ENCODE measurements at regions not wholly inside any gene's neighbourhood (a gene's known extent, or its start where the extent isn't known, plus 50 kb on each side); places are given as distances from the start of the nearest gene placed in this dataset.

DNA sequence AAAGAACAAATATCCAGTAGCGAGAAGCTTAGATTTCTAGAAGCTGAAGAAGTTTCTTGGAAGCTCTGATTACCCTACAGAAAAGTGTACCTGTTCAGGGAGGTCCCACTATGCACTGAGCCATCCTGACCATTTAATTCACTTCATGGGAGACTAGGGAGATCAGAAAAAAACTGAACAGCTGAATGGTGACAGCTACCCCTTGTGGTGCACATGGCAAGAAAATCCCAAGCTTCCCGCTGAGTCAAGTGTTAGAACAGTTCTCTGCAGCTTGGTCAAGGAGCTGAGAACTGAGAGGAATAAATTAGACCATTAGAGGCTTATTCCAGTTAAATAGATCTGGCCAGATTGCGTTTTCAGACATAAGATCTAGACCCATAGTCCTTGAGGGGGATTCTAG lies 197.2 kb upstream of the VEPH1 start:
- DNase-seq = no peak

DNA sequence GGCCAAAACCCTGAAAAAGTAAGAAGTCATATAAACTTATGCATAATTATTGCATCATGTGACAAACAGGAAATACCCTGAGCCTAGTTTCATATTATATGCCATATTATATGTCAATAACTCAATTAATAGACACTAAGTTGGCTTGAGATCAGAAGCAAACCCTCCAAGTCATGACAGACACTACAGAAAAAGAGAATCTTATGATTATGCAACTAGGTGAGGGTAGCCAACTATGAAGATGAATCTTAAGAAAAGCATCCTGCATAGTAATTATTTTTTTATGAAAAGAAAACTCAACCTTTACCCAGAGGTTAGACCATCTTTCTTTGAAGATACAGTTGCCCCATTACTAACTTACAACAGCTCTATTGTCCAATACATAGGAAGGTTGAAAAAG lies 192.4 kb upstream of the VEPH1 start:
- no peak for DNase-seq

DNA sequence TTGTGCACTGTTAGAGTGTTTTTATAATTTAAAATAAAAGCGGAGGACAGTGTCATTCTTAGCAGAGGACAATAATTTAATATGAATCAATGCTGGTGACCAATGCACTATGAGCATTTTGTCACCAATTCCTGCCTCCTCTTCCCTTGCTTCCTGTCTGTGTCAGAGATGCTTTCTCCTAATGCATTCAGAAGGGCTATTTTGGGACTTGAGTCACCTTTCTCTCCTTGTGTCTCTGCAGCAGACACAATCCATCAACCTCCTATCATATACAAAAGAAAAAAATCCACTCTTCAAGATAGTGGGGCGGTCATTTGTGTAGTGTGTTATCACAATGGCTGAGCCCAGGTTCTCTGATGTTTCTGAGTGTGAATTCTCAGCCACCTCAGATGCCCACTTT lies 191.9 kb upstream of the VEPH1 start:
- no peak for DNase-seq

DNA sequence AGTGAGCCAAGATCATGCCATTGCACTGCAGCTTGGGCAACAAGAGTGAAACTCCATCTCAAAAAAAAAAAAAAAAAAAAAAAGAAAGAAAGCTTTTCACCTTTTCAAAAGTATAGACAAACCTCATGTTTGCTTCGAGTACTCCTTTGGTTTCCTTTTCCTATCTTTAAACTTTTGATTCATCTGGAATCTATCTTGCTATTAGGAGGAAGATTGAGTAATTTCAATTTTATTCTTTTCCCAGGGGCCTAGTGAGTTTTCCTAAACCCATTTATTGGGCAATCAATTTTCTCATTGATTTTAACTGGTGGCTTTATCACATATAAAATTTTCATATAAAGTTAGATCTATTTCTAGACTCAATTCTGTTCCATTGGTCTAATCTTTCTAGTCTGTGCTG lies 190.5 kb upstream of the VEPH1 start:
- no peak for DNase-seq

DNA sequence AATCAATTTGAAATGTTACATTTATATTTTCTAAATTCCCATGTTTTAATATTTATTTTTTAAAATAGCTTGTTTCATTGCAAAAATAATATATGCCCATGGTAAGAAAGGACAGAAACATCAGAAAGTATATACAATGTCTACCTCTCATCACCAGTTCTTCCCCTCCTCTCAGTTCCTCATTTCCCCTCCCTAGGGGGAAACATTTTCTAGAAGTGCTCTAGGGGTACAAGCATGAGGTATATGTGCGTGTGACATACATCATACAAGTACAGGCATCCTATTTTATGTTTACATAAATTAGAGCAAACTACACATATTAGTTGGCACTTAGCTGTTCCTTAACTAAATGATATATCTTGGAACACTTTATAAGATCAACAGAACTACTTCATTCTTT lies 189.3 kb upstream of the VEPH1 start:
- DNase-seq = no peak

DNA sequence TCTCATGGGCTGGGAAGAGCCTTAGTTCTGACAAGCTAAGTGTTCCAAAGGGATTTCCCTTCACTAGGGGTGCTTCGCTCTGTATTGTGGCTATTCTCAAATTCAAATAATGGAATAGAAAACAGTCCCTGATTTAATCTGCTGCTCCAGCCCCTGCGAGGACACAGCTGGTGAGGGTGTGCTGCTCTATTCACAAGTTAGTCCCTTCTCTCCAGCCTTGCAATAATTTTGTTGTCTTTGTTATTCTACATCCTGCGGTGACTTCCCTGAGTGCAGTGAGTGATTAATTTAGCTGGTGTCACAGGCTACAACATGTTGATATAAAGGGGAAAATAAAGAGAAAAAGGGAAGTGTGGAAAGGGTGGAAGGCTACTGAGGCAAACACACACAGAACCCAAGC lies 180.5 kb upstream of the VEPH1 start:
- DNase-seq = no peak

DNA sequence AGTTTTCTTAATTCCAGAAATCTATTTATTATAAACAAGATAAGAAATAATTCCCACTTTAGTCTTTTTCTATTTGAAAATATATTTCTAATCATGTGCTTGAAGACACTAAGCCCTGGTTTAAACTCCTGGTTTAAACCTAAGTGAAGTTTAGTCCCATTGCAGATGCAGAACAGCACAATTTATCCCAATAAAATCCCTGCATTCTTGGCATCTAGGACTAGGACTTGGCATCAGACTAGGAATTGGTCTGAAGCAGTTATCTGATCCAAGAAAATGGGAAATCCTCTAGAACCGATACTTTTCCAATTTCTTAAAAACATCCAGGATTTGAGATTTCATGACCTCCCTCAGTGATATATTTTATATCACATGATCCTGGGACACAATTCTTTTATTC lies 168.8 kb upstream of the VEPH1 start:
- DNase-seq = no peak

DNA sequence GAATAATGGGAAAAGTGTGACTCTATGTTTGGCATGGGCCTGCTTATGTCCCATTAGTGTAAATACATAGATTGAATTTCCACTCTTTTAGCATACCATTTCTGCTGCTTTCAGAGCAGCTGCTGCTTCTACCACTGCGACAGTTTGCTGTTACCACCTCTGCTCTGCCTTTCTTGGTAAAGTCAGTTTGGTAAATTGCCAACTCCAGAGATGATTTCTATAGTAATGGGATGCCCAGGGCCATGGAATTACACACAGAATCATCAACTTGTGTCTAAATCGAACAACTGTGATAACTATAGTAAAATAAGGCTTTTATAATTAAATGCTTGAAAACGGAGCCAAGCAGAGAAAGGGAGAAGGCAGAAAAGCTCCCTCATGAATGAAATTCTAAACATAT lies 168.4 kb upstream of the VEPH1 start:
- no peak for DNase-seq

DNA sequence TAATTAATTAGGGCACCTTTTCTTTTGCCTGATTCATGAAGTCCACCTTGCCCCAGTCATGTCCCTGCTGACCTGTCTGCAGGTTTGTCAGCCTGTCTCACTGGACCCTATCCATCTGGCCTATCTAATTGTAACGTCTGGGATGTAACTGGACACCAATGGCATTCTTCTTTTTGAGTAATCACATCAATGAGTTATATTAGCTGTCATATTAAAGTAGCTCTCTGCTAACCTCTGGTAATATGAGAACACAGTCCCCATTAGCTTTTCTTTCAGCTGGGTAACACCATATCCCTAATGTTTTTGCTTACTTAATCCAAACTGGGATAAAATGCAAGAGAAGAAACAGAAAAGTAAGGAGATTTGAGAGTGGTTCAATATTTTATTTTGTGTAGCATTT lies 166.2 kb upstream of the VEPH1 start:
- no peak for DNase-seq

DNA sequence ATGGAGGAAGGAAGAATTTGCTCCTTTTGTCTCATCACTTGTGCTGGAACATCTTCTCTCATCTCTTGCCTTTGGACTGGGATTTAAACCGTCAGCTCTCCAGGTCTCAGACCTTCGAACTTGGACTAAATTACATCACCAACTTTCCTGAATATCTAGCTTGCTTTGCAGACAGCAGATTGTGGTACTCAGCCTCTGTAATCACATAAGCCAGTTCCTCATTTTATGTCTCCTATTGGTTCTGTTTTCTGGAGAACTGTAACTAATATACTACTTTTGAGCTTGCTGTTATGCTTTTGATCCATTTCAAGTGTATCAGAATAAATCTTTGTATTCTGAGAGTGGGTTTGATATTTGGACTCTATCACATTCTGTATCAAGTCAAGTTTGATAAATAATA lies 164.3 kb upstream of the VEPH1 start:
- DNase-seq = no peak

DNA sequence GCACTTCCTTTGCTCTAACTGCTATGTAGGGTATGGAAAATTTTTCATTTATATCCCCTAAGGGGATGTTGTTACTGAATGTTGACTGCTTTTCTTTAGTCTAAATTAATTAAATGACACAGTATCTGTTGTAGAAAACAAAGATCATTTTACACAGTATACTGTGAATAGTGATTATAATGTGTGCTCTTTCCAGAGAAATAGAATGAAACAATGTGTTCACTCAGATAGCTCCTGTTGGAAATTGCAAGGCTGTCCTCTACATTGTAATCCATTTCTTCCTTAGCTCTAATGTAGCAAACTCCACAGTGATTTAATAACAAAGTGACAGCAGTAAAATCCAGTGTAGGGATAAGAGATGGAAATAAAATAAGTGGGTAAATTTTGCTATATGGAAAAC lies 159.0 kb upstream of the VEPH1 start:
- DNase-seq = no peak

DNA sequence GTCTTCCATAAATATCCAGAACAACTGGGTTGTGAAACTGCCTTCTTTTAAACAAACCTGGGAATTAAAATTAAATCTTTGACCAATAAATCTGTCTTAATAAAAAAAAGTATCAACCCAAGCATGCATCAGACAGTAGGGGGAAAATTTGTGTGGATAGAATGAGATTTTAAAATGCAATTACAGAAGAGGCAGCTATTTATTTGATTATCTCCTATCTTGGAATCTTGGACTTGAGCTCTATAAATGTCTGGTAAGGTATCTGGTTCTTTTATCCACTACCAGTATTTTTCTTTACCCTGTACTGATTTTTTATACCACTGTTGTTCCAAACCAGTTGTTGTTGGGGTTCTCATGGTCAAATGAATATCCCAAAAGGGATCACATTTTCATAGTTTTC lies 157.6 kb upstream of the VEPH1 start:
- DNase-seq = no peak

DNA sequence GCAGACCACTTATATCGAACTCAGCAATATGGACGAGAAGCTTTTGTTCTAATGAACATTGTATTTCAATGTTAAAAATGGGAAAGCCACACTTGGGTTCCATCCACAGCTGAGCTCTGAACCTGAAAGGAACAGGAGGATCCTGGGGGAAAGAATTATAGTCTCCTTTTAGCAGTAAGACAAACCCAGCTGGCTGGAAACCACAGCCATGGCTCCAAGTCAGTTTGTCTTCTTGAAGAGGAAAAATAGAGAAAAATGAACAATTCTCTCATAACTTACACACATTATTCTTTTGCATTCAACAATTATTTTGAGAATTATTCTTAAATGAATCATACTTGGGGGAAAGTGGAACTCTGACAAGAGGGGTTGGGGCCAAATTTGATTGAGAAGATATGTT lies 149.2 kb upstream of the VEPH1 start:
- no peak for DNase-seq

DNA sequence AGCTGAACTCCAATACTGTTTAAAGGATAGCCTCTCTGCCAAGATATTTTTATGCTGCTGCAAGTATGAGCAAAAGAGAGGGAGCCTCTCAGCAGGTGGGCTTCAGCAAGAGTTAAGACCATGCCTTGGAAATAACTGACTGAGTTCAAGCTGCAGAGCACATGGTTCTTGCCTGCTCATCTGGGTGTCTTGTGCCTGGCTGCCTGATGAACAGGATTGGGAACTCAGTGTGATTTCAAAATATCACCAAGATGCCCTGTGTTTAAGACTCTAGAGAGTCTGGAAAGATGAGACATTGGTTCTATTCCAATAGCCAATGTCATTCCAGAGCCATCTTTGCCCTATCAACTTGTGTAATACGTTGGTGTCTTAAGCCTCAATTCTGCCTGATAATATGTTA lies 147.5 kb upstream of the VEPH1 start:
- no peak for DNase-seq

DNA sequence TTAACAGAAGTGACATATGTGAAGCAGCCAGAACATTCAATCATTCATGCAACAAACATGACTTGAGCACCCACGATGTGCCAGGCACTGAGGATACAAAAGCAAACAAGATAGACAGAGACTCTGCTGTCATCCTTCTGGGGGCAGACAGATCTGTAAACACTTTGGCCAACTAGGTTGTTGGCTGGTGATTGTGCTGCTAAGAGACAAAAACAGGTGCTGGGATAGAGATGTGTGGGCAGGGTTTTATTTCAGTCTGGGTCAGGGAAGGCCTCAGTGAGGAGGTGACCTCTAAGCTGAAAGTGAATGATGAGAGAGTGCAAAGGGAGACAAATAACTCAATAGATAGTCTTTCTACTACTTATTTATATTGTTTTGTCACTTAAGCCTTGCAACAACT lies 147.0 kb upstream of the VEPH1 start:
- DNase-seq = no peak

DNA sequence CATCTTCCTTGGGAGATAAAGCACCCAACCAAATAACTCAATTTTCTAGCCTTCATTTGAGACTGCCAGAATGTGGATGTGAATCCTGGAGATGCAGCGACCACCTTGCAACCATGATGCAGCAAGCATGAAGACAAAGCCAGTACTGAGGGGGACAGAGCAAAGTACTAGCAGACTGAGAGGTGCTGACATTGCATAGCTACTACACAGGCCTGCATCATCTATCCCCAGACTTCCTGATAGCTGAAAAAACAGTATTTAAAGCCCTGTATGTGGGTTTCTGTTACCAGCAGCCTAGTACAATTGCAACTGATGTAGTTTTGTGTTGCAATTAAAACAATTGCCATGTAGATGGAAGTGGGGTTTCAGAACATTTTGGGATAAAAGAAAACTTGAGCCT lies 146.3 kb upstream of the VEPH1 start:
- no peak for DNase-seq

DNA sequence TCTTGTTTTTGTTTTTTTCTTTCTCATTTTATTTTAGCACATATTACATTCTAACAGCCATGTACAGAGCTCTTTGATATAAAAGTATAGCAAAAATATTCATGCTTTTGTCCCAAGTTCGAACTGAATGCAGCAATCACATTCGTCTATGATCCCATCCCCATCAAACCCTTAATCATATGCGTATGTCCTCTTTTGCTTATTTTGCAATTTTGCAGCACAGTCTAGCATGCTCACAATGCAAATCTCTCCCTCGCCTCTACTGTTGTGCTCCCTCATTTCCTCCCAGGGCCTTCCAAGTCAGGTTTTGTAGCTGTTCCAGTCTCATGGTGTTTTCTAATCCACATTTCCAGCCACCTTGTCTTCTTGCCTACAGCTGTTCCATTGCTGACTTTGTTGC lies 144.6 kb upstream of the VEPH1 start:
- no peak for DNase-seq

DNA sequence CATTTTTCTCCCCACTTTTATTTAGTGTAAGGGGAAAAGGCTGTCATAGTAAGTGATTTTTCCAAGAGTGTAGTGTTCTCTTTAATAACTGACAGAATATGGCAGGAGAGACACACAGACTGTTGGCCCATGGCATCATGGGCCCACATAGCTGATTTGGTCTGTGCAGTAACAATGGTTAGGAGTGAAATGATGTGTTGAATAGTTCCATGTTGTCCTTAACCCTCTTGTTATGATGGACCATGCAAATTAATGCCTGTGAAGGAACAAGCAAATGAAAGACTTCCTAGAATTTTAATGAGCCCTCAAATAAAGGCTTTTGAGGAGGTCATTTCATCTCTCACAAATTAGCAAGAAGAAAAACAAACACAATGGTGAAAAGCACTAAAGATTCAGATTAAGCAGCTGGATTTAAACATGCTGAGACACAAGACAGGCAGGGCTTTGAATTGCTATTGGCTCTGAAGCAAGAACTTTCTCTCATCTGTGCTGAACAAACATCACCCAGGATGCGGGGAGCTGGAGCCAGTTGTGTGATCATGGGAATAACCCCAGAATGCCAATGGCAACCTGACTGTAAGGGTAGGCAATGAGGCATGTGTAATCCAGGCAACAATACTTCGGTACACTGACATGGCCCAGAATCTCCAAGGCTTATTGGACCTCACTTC lies 136.7 kb upstream of the VEPH1 start:
- DNase-seq = no peak

DNA sequence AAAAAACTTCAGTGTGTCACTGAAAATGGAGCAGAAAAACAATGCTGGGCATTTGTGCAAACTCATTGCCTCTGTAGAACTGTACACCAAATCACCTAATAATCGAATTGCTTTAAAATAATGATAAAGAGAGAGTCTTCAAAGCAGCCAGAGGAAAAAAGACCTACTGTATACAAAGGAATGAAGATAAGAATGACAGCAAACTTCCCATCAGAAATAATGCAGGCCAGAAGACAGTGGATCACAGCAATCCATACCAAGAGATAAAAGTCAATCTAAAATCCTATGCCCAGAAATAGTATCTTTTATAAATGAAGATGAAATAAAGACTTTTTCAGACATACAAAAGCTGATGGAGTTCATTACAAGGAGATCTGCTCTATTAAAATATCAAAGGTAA lies 134.7 kb upstream of the VEPH1 start:
- DNase-seq = no peak

DNA sequence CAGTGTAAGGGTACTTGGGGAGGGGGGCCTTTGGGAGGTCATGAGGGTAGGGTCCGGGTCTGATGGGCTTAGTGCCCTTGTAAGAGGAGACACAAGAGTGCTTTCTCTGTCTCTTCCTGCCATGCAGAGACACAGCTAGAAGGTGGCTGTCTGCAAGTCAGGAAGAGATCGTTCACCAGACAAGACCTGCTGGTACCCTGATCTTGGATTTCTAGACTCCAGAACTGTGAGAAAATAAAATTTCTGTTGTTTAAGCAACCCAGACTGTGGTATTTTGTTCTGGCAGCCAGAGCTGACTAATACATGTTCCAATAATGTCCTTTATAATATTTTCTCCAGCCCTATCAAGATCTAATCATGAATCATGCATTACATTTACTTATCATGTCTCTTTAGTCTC lies 130.0 kb upstream of the VEPH1 start:
- DNase-seq = no peak

DNA sequence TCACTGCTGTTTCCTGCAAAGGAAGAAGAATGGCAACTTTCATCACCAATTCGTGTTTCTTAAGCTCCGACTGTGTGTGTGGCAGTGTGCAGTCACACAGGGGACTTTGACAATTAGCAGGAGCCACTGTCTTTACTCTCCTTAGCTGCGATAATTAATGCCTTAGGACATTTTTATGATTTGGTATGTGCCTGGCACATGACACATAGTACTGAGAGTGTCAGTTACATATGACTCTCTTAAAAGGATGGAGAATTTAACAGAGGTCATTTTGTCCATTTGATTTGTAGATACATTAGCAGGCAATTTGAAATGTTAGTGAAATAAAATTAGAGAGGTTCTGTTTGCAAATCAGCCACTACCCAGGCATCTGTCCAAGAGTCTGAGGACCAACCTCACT lies 128.9 kb upstream of the VEPH1 start:
- DNase-seq = no peak

DNA sequence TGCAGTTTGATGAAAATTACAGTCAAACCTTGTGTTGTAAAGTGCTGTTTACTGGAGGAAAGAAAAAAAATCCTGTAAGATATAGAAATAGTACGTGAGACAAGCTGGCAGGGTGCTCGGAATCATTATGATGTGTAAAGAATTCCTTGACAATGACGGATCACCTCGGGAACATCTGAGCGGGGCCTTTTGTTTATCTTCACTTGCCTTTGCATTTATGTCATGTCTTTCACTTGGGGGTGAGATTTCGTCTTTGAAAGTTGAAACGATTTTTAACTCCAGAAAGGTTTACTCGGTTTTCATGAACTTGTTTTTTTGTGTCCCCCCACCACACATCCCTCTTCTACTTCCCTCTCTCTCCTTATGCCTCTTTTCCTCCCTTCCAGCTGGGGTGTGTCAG lies 128.3 kb upstream of the VEPH1 start:
- DNase-seq = no peak

DNA sequence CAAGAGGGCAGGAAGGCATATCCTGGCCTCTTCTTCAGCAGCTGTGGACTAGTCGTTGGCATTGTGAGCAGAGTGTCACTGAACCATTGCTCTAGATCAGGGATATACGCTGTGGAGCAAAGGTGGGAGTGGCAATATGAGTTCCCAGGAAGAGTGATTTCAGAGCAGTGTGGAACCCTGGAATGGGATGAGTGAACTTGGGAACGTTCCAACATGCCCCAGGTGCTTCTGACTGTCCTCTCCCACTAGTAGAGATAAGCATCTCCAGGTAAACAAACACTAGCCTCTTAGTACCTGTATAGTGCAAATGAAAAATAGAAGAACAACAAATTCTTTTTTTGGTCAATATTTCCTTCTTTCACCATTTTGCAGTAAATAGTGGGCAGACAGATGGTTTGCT lies 123.6 kb upstream of the VEPH1 start:
- DNase-seq = no peak

DNA sequence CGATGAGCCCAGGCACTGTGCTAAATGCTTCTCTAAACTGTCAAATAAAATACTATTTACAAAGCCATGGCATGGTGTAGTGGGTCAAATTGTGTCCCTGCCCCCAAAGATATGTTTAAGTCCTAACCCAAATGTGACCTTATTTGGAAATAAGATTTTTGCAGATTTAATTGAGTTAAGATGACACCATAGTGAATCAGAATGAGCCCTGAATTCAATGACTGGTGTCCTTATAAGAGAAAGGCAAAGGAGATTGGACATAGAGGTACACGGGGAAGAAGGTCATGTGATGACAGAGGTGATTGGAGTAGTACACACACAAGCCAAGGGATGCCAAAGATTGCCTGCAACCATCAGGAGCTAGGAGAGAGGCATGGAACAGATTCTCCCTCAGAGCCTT lies 121.6 kb upstream of the VEPH1 start:
- DNase-seq = no peak

DNA sequence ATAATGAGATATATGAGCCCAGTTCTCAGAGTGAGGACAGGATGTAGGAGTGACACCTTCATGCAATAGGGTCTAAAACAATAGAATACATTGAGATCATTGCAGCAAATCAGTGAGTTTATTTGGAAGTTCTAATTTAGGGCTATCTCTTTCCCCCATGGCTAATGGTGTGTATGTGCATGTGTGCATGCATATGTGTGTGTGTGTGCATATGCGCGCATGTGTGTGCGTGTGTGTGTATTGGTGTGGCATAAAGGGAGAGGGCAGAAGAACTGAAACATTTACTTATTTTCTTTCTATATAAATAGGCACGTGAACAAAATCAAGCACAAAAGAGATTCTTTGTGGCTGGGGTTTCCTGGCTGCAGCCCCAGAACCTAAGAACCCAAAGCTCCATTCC lies 115.7 kb upstream of the VEPH1 start:
- DNase-seq = no peak
